Neural cell (in vitro differentiated cells): ENCODE measurements at regions not wholly inside any gene's neighbourhood (a gene's known extent, or its start where the extent isn't known, plus 50 kb on each side); places are given as distances from the start of the nearest gene placed in this dataset.

ENCODE experiments used
- H2AFZ ChIP-seq: fragments of 200-600, 300-800 bp; sonication (generic), shearing (Covaris generic); 2 replicates; pipeline ENCODE4 v1.6.0; 2014; ENCODE audit warnings: low read depth, mild to moderate bottlenecking, antibody characterized with exemption, low read length, moderate library complexity
- H3F3A ChIP-seq: fragments of 200-600 bp; shearing (Covaris generic); 2 replicates; pipeline ENCODE4 v1.6.1; 2016; ENCODE audit warnings: mild to moderate bottlenecking, moderate library complexity, mixed read lengths, antibody characterized with exemption, low read length; ENCODE audit not compliant: insufficient read depth, poor library complexity, severe bottlenecking
- H3K27ac ChIP-seq: fragments of 200-600, 300-800 bp; sonication (generic), shearing (Covaris generic); 2 replicates; pipeline ENCODE4 v1.5.1; 2014; ENCODE audit warnings: mild to moderate bottlenecking, low read length, moderate library complexity
- H3K27me3 ChIP-seq: fragments of 300-800, 200-600 bp; sonication (generic), shearing (Covaris generic); 2 replicates; pipeline ENCODE4 v1.6.0; 2014; ENCODE audit warnings: mild to moderate bottlenecking, low read depth, low read length, moderate library complexity; ENCODE audit not compliant: insufficient read depth
- H3K36me3 ChIP-seq: fragments of 300-800, 200-600 bp; sonication (generic), shearing (Covaris generic); 2 replicates; pipeline ENCODE4 v1.5.1; 2014; ENCODE audit warnings: mild to moderate bottlenecking, antibody characterized with exemption, low read length, moderate library complexity; ENCODE audit not compliant: insufficient read depth
- H3K4me2 ChIP-seq: fragments of 300-800, 200-600 bp; sonication (generic), shearing (Covaris generic); 2 replicates; pipeline ENCODE4 v1.6.0; 2014; ENCODE audit warnings: mild to moderate bottlenecking, low read length
- H3K4me3 ChIP-seq: fragments of 300-800, 200-600 bp; sonication (generic), shearing (Covaris generic); 2 replicates; pipeline ENCODE4 v1.5.1; 2014; ENCODE audit warnings: mild to moderate bottlenecking, low read length, moderate library complexity
- H3K79me2 ChIP-seq: fragments of 200-600 bp; shearing (Covaris generic); replicated peaks from 2 replicates; pipeline ENCODE4 v1.6.0; 2014; ENCODE audit warnings: mild to moderate bottlenecking, low read length, moderate library complexity; ENCODE audit not compliant: insufficient read depth
- H3K9ac ChIP-seq: fragments of 300-800, 200-600 bp; sonication (generic), shearing (Covaris generic); 2 replicates; pipeline ENCODE4 v1.6.1; 2016; ENCODE audit warnings: mild to moderate bottlenecking, low read length, mixed read lengths
- H3K9me2 ChIP-seq: fragments of 200-600 bp; shearing (Covaris generic); 2 replicates; pipeline ENCODE4 v1.6.1; 2016; ENCODE audit warnings: mild to moderate bottlenecking, low read length, mixed read lengths; ENCODE audit not compliant: insufficient read depth
- H3K9me3 ChIP-seq: fragments of 200-600, 300-800 bp; sonication (generic), shearing (Covaris generic); 2 replicates; pipeline ENCODE4 v1.6.1; 2016; ENCODE audit warnings: mild to moderate bottlenecking, mixed run types, low read length, moderate library complexity, mixed read lengths
- H4K20me1 ChIP-seq: fragments of 200-600 bp; shearing (Covaris generic); 2 replicates; pipeline ENCODE4 v1.6.1; 2016; ENCODE audit warnings: mild to moderate bottlenecking, mixed run types; ENCODE audit not compliant: insufficient read depth
- CTCF ChIP-seq: fragments of 450-650 bp; IDR thresholded peaks from 2 replicates; pipeline ENCODE4 v1.5.1; 2014; ENCODE audit warnings: antibody characterized with exemption, mild to moderate bottlenecking, moderate library complexity; ENCODE audit not compliant: poor library complexity, severe bottlenecking
- EP300 ChIP-seq: fragments of 450-650 bp; conservative IDR thresholded peaks from 2 replicates; pipeline ENCODE4 v1.6.1; 2014; ENCODE audit warnings: antibody characterized with exemption, mild to moderate bottlenecking, moderate library complexity; ENCODE audit not compliant: poor library complexity, severe bottlenecking
- MXI1 ChIP-seq: fragments of 450-650 bp; conservative IDR thresholded peaks from 2 replicates; pipeline ENCODE4 v1.6.1; 2014; ENCODE audit warnings: antibody characterized with exemption, mild to moderate bottlenecking; ENCODE audit not compliant: poor library complexity, severe bottlenecking
- POLR2AphosphoS5 ChIP-seq: IDR thresholded peaks from 2 replicates; pipeline ENCODE4 v1.6.1; 2012
- RAD21 ChIP-seq: fragments of 450-650 bp; conservative IDR thresholded peaks from 2 replicates; pipeline ENCODE4 v1.6.1; 2014; ENCODE audit warnings: antibody characterized with exemption, mild to moderate bottlenecking, moderate library complexity
- REST ChIP-seq: IDR thresholded peaks from 2 replicates; pipeline ENCODE4 v1.6.1; 2012; ENCODE audit warnings: borderline replicate concordance
- SMC3 ChIP-seq: fragments of 450-650 bp; conservative IDR thresholded peaks from 2 replicates; pipeline ENCODE4 v1.6.1; 2014; ENCODE audit warnings: antibody characterized with exemption, mild to moderate bottlenecking, moderate library complexity; ENCODE audit not compliant: poor library complexity
- TAF1 ChIP-seq: IDR thresholded peaks from 2 replicates; pipeline ENCODE4 v1.6.1; 2012; ENCODE audit warnings: low read depth

GRCh38 chr2:9095690-9096089 lies 92.2 kb upstream of the MBOAT2 start:
- Histone ChIP-seq H3K27ac (no peak overlapping the region), H3F3A (no peaks in the 10 kb centered on the region), H3K27me3 (no peaks in the 10 kb centered on the region), H3K36me3 (no peaks in the 10 kb centered on the region), H4K20me1 (no peaks in the 10 kb centered on the region), H3K4me2 (no peak overlapping the region), H3K9ac (no peak overlapping the region), H3K4me3 (no peak overlapping the region), H3K9me3 (no peaks in the 10 kb centered on the region), H3K9me2 (no peaks in the 10 kb centered on the region), H3K79me2 (no peaks in the 10 kb centered on the region), H2AFZ (no peak overlapping the region)
- TF ChIP-seq EP300 = no peak
- TF ChIP-seq MXI1 = no peak
- no peak for TF ChIP-seq POLR2AphosphoS5
- no peak for TF ChIP-seq TAF1
- TF ChIP-seq CTCF = no peak
- no peak for TF ChIP-seq REST
- no peak for TF ChIP-seq SMC3
- TF ChIP-seq RAD21 = no peak

- no peak overlapping the region for H2AFZ ChIP-seq
Measured at GRCh38 chr2:9095226-9095625, 91.7 kb upstream of the MBOAT2 start.

GRCh38 chr2:9094117-9094516 lies 90.6 kb upstream of the MBOAT2 start:
- Histone ChIP-seq H3K4me2 (no peak overlapping the region), H3K4me3 (no peak overlapping the region), H3K9me3 (no peaks in the 10 kb centered on the region), H3K27me3 (no peaks in the 10 kb centered on the region), H4K20me1 (no peaks in the 10 kb centered on the region), H3K27ac (no peak overlapping the region), H2AFZ (no peak overlapping the region), H3K79me2 (no peaks in the 10 kb centered on the region), H3K9me2 (no peaks in the 10 kb centered on the region), H3K36me3 (no peaks in the 10 kb centered on the region), H3F3A (no peaks in the 10 kb centered on the region), H3K9ac (no peak overlapping the region)
- no peak for TF ChIP-seq EP300

More at GRCh38 chr2:9095226-9095625, 91.7 kb upstream of the MBOAT2 start:
- H3K4me2 ChIP-seq = no peak overlapping the region
- no peak overlapping the region for H3K4me3 ChIP-seq
- H3K9me3 ChIP-seq = no peaks in the 10 kb centered on the region
- no peaks in the 10 kb centered on the region for H3K36me3 ChIP-seq
- no peaks in the 10 kb centered on the region for H3K27me3 ChIP-seq
- no peak overlapping the region for H3K27ac ChIP-seq
- no peaks in the 10 kb centered on the region for H3F3A ChIP-seq
- H3K79me2 ChIP-seq = no peaks in the 10 kb centered on the region
- H3K9me2 ChIP-seq = no peaks in the 10 kb centered on the region
- TF ChIP-seq EP300 = no peak
- H3K9ac ChIP-seq = no peak overlapping the region
- H4K20me1 ChIP-seq = no peaks in the 10 kb centered on the region
